Gastrocnemius medialis (tissue), 4 donors: ENCODE measurements at regions not wholly inside any gene's neighbourhood (a gene's known extent, or its start where the extent isn't known, plus 50 kb on each side); places are given as distances from the start of the nearest gene placed in this dataset.

Experiments
- POLR2A ChIP-seq, 2 donors: fragments of 450-650 bp; IDR thresholded peaks; one replicate each; pipeline ENCODE4 v1.6.1; 2017; ENCODE audit warnings: antibody characterized with exemption in 2 of 2, mild to moderate bottlenecking in 2 of 2, moderate library complexity in 2 of 2
- TF ChIP-seq, protein P1 (sequence below), 5 experiments: fragments of 450-650 bp in 3 of 5; fragments of 200-600 bp in 2 of 5; sonication (generic) in 2 of 5; IDR thresholded peaks in 4 of 5; conservative IDR thresholded peaks in 1 of 5; 1 replicate in 4 of 5; 2 replicates in 1 of 5; pipeline ENCODE4 v1.5.1; 2016 to 2019; ENCODE audit warnings: antibody characterized with exemption in 5 of 5, mild to moderate bottlenecking in 3 of 5, moderate library complexity in 3 of 5

DNA sequence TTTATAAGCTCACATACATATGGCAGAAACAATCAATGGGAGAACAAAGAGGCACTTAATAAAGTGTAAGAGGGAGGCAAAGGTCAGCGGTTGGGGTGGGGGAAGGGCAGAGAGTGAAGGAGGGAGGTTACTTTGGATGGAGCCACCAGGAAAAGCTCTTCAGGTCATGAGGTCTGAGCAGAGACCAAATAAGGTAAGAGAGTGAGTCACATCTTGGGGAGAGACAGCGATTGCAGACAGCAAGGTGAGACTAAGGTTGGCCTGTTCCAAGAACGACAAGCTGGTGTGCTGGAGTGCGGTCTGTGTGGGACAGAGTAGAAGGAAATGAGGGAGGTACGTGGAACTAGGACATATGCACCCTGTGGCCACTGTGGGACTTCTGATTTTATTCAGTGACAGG is 74.3 kb upstream of the TOMM7 start:
- TF ChIP-seq, protein P1, sequence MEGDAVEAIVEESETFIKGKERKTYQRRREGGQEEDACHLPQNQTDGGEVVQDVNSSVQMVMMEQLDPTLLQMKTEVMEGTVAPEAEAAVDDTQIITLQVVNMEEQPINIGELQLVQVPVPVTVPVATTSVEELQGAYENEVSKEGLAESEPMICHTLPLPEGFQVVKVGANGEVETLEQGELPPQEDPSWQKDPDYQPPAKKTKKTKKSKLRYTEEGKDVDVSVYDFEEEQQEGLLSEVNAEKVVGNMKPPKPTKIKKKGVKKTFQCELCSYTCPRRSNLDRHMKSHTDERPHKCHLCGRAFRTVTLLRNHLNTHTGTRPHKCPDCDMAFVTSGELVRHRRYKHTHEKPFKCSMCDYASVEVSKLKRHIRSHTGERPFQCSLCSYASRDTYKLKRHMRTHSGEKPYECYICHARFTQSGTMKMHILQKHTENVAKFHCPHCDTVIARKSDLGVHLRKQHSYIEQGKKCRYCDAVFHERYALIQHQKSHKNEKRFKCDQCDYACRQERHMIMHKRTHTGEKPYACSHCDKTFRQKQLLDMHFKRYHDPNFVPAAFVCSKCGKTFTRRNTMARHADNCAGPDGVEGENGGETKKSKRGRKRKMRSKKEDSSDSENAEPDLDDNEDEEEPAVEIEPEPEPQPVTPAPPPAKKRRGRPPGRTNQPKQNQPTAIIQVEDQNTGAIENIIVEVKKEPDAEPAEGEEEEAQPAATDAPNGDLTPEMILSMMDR (IDR thresholded peaks at IDR 0.05 in 4 of 5, conservative IDR thresholded peaks at IDR 0.05 in 1 of 5) = no peak
- TF ChIP-seq POLR2A (IDR thresholded peaks at IDR 0.05) = no peak
